HG03521 (cell line): ENCODE measurements at regions not wholly inside any gene's neighbourhood (a gene's known extent, or its start where the extent isn't known, plus 50 kb on each side); places are given as distances from the start of the nearest gene placed in this dataset.

ENCODE experiments used
- ATAC-seq: cut with Tn5 transposase; IDR thresholded peaks from one replicate; pipeline ENCODE4 v1.9.1; 2021; ENCODE audit warnings: mild to moderate bottlenecking, moderate library complexity; ENCODE audit not compliant: unreplicated experiment

DNA sequence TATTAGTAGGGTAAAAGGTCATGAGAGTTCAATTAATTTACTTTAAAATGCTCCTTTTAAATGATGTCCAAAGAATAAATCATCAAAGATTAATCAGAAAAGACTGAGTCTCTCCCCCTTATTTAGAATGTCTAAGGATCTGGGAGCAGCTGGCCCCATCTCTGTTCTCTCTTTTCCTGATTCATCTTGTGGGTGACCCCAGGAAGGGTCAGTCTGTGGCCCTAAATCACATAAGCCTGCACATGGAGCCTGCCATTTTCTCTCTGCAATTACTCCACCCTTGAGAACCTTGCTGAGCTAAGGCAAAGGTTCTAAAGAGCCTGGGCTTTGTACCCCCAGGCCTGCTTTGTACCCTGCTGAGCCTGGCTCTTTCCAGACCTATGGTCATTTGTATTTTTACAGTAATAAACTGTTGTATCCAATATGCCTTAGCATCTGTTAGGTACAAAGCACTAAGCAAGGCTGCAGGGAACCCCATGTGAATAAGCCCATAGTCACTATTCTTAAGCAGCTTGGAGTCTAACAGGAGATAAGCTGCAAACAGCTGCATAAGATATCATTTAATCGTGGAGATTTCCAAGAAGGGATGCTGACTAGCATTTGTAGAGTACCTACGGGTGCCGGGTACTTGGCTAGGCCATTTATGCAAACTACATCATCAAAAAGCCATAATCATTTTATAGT, 431.0 kb upstream of the MARCKS start:
- ATAC-seq, result no peak

GRCh38 chr6:113427617-113428016, 429.5 kb upstream of the MARCKS start:
- ATAC-seq, result no peak

- no peak for ATAC-seq
Measured at GRCh38 chr6:113428702-113429101, 428.4 kb upstream of the MARCKS start.

DNA sequence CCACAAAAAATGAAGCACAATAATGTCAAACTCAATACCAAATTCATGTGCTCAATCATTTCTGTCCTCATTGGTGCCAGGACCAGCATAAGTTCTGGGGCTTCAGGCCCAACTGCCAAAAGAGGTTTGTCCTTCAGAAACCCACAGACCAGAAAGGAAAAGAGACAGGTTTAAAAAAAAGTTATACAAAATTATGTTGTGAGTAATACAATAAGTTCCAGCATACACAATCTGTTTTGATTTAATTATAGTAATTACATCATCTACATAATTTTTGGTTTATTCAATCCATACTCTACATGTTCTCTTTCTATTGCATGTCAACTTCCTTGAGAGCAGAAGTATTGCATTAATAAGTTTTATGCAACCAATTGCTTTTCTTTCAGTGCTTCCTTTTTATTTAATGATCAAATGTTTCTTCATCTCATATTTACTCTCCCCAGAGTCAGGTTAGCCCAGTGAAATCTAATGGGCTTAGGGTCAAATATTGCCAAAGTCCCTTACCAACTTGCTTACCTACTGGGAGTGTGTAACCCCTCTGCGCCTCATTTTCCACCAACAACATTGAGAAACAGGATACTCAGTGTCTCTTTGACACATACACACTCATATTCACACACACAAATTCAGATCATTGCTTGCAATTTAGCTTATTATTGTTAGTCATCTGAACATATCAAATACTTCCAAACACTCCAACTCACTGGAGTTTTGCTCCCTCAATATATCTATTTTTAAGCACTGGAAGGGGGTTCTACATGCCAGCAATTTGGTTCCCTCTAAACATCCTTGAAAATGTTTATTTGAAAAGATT, 424.4 kb upstream of the MARCKS start:
- no peak for ATAC-seq

GRCh38 chr6:113433335-113433991, 423.7 kb upstream of the MARCKS start:
- no peak for ATAC-seq

- no peak for ATAC-seq
Measured at GRCh38 chr6:113434641-113435040, 422.5 kb upstream of the MARCKS start.

- ATAC-seq, result no peak
Measured at GRCh38 chr6:113437566-113437965, 419.6 kb upstream of the MARCKS start.

DNA sequence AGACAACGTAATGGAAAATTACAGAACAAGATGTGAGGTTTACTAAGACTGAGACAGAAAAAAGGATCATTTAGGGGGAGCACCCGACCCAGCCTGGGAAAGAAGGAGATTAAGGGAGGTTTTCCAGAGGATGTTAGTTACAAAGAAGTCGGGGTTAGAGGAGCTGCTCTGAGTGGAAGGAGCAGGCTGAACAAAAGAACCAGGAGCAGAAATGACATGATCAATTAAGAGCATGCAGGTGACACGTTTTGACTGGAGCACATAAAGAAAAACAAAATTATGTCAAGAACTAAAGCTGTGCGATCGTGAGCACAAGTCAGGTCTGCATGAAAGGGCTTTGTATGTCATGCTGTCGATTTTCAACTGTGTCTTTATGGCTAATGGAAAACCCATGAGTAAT, 417.3 kb upstream of the MARCKS start:
- ATAC-seq, result no peak

GRCh38 chr6:113442040-113442439, 415.1 kb upstream of the MARCKS start:
- no peak for ATAC-seq

- ATAC-seq, result no peak
Measured at GRCh38 chr6:113445201-113445600, 411.9 kb upstream of the MARCKS start.

GRCh38 chr6:113447088-113447831, 409.9 kb upstream of the MARCKS start:
- no peak for ATAC-seq

DNA sequence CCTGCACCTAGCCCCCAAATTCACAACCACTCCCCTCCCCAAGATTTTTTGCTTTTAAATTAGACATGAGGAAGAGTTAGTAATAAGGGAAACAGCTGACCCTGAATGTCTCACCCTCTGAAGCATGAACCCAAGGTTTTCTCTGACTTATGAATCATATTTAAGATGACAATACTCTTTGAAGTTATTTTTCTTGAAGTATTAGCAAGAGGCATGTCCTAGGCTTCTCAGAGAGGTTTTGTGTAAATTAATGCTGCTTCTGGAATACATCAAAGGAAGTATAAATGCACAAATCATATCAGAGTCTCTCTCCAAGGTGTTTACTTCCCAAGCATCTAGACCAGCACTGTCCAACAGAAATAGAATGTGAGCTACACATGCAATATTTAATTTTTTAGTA, 408.1 kb upstream of the MARCKS start:
- ATAC-seq, result no peak

DNA sequence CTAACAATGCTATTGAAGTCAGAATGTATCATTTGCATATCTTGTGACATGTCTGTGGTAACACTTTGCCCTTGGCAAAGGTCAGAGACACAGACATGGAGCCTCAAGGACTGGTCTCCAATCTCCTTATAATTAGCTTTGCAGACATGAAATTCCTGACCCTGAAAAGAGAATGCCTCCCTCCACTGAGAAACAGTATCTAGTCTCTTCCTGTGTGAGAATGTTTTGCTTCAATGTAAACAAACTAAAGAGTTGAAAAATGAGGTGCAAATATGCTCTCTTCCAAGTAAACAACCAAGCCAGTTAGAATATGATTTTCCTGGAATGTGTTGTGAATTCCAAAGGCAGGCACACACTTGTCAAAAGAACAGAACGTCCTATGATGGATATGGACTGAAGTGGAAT, 407.1 kb upstream of the MARCKS start:
- no peak for ATAC-seq

DNA sequence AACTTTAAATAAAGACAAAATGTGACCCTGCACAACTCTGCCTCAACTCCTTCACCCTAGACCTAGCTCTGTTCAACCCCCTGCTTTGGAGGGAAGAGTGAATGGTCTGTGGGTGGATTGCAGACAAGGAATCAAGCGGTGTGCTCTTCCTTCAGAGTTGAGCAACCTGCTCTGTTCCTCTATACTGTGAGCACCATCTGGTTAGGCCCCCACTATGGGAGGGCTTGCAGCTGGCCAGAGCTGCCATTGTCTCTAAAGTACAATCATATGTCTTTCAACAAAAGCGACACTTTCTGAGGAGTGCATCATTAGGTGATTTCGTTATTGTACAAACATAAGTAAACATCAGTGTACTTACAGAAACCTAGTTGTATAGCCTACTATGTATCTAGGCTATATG, 406.1 kb upstream of the MARCKS start:
- no peak for ATAC-seq

DNA sequence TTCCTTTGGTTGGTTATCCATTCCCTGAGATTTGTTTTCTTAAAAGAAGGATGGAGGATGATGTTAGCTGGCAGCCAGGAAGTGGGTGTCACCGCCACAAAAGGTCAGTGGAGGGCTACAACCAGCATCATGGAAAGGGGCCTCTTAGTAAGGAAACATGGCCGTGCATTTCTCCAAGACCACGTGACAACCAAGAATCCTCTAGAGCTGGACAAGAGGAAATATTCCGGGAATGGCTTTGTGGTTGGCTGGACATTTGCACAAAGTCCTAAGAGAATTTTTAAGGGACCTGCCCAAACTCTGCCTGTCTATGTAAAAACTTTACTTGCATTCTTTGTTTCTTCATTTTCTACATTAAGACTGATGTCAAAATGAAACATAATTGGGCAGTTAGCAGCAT, 399.9 kb upstream of the MARCKS start:
- no peak for ATAC-seq

GRCh38 chr6:113457751-113458150, 399.4 kb upstream of the MARCKS start:
- no peak for ATAC-seq

DNA sequence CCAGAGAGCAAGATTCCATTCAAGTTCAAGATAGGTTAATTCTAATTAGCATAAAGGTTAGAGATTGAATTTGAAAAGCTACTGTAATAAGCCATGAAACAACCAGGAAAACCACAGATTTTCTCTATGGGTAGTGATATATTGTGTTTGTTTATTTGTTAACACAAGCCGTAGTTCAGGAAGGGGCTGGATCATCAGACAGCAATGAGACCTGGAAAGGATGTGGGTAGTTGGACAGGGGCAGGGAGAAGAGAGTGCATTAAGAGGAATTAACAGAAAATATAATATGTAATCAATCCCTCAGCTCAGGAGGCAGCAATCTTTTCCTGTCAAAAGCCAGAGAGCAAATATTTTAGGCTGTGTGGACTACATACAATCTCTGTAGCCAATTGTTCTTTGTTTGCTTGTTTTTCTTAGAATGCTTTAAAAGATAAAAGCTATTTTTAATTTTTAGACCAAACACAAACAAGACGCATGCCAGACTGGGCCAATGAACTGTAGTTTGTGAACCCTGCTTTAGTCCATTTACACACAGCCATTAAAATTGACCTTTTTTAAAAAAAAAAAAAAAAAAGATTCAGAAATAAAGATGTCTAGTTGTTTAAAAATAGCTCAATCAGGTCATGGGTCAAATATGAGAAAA, 398.7 kb upstream of the MARCKS start:
- no peak for ATAC-seq

DNA sequence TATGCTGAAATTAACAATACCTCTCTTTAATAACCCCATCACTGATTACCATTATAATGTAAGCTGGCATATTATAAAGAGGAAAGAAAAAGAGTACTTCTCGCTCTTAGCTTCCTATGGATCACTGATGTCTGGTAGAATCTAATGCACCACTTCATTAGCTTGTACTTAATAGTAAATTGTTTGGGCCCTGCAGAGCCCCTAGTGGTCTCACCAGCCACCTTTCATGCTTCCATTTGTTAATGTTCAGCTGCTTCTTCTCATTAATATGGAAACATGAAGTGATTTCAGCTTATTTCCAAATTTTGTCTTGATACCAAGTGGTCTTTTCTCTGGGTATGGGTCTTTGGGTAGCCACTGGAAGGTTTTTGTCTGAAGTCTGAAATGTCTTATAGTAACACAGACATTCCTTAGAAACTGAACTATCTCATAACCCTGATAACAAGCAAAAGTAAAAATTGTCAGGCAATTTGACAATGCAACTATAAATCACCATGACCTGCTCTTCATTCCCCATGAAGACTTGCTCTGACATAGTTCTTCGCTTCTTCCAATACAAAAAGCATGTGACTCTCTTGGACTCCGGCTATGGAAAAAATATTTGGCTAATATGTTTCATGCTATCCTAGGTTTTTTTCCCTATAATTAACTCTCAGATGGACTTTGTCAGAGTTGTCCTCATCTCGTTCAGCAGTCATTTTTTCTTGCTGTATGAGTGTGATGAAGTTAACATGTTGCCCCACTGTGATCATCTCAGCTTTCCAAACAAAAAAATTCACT, 395.8 kb upstream of the MARCKS start:
- ATAC-seq, result no peak

- no peak for ATAC-seq
Measured at GRCh38 chr6:113464536-113464935, 392.6 kb upstream of the MARCKS start.

GRCh38 chr6:113464960-113465359, 392.2 kb upstream of the MARCKS start:
- no peak for ATAC-seq
